ENCODE measurements at regions not wholly inside any gene's neighbourhood (a gene's known extent, or its start where the extent isn't known, plus 50 kb on each side); places are given as distances from the start of the nearest gene placed in this dataset.

GRCh38 chr12:46518729-46519128 is 146.2 kb upstream of the SLC38A2 start:
- TF ChIP-seq, protein P1, sequence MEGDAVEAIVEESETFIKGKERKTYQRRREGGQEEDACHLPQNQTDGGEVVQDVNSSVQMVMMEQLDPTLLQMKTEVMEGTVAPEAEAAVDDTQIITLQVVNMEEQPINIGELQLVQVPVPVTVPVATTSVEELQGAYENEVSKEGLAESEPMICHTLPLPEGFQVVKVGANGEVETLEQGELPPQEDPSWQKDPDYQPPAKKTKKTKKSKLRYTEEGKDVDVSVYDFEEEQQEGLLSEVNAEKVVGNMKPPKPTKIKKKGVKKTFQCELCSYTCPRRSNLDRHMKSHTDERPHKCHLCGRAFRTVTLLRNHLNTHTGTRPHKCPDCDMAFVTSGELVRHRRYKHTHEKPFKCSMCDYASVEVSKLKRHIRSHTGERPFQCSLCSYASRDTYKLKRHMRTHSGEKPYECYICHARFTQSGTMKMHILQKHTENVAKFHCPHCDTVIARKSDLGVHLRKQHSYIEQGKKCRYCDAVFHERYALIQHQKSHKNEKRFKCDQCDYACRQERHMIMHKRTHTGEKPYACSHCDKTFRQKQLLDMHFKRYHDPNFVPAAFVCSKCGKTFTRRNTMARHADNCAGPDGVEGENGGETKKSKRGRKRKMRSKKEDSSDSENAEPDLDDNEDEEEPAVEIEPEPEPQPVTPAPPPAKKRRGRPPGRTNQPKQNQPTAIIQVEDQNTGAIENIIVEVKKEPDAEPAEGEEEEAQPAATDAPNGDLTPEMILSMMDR (IDR thresholded peaks at IDR 0.05), result no peak
- TF ChIP-seq, protein P2, sequence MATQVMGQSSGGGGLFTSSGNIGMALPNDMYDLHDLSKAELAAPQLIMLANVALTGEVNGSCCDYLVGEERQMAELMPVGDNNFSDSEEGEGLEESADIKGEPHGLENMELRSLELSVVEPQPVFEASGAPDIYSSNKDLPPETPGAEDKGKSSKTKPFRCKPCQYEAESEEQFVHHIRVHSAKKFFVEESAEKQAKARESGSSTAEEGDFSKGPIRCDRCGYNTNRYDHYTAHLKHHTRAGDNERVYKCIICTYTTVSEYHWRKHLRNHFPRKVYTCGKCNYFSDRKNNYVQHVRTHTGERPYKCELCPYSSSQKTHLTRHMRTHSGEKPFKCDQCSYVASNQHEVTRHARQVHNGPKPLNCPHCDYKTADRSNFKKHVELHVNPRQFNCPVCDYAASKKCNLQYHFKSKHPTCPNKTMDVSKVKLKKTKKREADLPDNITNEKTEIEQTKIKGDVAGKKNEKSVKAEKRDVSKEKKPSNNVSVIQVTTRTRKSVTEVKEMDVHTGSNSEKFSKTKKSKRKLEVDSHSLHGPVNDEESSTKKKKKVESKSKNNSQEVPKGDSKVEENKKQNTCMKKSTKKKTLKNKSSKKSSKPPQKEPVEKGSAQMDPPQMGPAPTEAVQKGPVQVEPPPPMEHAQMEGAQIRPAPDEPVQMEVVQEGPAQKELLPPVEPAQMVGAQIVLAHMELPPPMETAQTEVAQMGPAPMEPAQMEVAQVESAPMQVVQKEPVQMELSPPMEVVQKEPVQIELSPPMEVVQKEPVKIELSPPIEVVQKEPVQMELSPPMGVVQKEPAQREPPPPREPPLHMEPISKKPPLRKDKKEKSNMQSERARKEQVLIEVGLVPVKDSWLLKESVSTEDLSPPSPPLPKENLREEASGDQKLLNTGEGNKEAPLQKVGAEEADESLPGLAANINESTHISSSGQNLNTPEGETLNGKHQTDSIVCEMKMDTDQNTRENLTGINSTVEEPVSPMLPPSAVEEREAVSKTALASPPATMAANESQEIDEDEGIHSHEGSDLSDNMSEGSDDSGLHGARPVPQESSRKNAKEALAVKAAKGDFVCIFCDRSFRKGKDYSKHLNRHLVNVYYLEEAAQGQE (IDR thresholded peaks at IDR 0.05; ENCODE audit: low read depth, low read length), result no peak
- TF ChIP-seq YY1 (IDR thresholded peaks at IDR 0.05; ENCODE audit: low read depth) (no peak), RFX5 (IDR thresholded peaks at IDR 0.05; ENCODE audit: low read length) (no peak), FOSL2 (IDR thresholded peaks at IDR 0.05; ENCODE audit: borderline replicate concordance, low read depth) (no peak), TEAD4 (IDR thresholded peaks at IDR 0.05; ENCODE audit: borderline replicate concordance, insufficient read depth) (no peak), GATA2 (CRISPR knock-in tag; IDR thresholded peaks at IDR 0.05) (no peak), POLR2AphosphoS5 (IDR thresholded peaks at IDR 0.05; ENCODE audit: low read depth, low read length) (no peak), EZH2phosphoT487 (IDR thresholded peaks at IDR 0.05; ENCODE audit: borderline replicate concordance, low read depth) (no peak), RAD21 (IDR thresholded peaks at IDR 0.05; ENCODE audit: low read length) (no peak), JUND (IDR thresholded peaks at IDR 0.05) (no peak), MAX (IDR thresholded peaks at IDR 0.05; ENCODE audit: low read depth) (no peak)
- TF ChIP-seq, protein P3, sequence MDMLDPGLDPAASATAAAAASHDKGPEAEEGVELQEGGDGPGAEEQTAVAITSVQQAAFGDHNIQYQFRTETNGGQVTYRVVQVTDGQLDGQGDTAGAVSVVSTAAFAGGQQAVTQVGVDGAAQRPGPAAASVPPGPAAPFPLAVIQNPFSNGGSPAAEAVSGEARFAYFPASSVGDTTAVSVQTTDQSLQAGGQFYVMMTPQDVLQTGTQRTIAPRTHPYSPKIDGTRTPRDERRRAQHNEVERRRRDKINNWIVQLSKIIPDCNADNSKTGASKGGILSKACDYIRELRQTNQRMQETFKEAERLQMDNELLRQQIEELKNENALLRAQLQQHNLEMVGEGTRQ (IDR thresholded peaks at IDR 0.05; ENCODE audit: borderline replicate concordance, low read depth, low read length), result no peak
